Suppressor macrophage treated with lipopolysaccharide for 4 hours (primary cell): ENCODE measurements at regions not wholly inside any gene's neighbourhood (a gene's known extent, or its start where the extent isn't known, plus 50 kb on each side); places are given as distances from the start of the nearest gene placed in this dataset.

ENCODE experiments used
- DNase-seq: peaks from one replicate; pipeline ENCODE4 v3.0.0-alpha.2; 2020

DNA sequence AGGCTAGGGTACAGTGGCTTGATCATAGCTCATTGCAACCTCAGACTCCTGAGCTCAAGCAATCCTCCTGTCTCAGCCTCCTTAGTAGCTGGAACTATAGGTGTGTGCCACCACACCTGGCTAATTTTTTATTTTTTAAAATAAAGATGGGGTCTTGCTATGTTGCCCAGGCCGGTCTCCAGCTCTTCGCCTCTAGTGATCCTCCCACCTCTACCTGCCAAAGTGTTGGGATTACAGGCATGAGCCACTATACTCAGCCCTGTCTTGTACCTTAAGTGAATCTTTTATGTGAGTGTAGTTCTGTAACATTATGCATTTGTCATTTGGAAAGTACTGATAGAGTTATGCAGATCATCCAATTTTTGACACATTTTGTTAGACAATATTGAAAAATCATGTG, 66.9 kb upstream of the C15orf39 start:
- no peak for DNase-seq

DNA sequence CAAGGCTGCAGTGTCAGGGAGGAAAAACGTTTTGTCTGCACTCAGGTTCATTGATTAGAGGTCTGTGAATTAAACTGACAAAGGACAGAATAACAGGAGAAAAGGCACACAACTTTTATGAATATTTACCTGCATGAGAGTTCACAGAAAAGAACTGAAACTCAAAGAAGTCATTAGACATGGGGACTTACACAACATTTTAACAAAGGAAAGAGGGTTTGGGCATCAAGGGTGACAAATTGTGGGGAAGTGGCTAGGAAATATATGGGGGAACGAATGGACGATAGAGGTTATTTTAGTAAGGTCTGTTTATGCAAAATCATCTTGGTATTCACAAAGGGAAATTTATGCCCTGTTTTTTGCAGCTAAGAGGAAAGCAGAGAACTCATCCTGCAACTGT, 65.6 kb upstream of the C15orf39 start:
- DNase-seq: no peak

GRCh38 chr15:75136758-75137157, 64.9 kb upstream of the C15orf39 start:
- no peak for DNase-seq

DNA sequence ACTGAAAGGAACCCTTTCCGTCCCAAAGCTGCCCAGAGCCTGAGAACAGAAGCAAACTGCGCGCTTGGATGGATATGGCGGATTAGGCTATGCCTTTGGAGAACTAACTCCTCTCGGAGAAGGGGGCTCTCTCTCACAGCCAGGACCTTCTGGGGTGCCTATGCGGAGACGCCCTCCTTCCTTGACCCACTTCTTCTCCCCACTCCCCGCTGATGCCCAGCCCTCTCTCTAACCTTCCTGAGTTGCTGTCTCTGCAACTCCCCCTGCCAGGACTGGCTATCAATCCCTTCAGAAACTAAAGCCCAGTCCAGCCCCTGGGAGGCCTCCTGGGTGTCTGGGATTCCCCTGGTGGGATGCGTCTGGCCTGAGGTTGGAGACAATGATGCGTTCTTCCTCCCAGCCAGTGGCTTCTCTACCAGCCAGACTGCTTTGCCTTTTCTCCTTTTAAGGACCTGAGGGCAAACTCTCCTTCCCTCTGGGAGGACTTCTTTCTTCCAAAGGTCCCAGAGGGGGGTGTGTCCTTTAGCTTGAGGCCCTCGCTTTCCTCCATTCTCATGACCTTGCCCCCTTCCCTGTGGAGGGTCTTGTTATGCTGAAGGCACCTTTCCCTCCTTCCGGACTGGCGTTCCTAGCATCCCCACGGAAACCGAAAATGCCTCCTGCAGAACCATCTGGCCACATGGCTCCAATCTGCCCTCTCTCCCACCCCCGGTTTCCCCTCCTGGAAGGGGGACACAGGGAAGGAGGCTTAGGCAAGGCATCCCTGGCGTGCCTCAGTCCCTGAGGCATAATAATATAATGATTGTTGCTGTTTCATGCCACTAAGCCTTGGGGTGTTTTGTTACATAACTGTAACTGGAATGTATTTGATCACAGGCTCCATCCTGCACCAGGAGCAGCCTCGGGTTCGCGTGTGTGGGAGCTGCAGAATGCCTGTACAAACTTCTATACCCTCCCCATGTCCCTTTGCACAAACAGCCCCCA, 63.4 kb upstream of the C15orf39 start:
- peak; percentile 59 for DNase-seq

DNA sequence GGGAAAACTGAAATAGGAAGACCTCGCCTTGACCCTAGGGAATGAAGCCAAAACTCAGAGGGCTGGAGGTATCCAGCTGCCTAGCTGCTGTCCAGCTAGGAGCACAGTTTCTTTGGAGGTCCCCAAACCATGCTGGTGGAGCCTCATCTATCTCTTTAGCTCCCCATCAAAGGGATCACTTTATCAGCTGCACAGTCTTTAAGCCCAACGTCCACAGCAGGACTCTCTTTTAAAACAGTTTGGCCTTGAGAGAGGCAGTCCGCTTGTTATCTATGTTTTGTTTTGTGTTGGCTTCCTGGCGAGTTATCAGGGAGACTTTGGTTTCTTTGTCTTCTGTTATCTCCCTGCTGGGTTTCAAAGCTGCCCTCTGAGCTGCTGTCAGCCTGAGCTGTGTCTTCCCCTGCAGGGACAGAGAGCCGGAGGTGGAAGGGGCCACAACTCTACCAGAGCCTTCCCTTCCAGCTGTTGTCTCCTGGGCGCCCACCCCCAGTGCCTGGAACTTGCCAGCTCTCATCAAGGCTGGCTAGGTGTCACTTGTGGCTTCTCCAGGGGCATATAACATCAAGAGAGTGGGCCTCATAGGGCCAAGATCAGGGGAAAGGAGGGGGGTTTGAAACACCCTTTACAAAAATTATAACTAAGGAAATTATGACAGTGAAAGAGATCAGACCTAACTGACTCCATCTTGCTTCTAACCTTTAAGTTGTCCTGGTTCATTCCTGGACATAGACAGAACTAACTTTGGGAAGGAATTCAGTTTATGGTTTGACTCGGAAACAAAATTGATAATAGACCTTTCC, 61.4 kb upstream of the C15orf39 start:
- no peak for DNase-seq

GRCh38 chr15:75142499-75142898, 59.2 kb upstream of the C15orf39 start:
- no peak for DNase-seq

GRCh38 chr15:75143738-75144334, 57.8 kb upstream of the C15orf39 start:
- no peak for DNase-seq

DNA sequence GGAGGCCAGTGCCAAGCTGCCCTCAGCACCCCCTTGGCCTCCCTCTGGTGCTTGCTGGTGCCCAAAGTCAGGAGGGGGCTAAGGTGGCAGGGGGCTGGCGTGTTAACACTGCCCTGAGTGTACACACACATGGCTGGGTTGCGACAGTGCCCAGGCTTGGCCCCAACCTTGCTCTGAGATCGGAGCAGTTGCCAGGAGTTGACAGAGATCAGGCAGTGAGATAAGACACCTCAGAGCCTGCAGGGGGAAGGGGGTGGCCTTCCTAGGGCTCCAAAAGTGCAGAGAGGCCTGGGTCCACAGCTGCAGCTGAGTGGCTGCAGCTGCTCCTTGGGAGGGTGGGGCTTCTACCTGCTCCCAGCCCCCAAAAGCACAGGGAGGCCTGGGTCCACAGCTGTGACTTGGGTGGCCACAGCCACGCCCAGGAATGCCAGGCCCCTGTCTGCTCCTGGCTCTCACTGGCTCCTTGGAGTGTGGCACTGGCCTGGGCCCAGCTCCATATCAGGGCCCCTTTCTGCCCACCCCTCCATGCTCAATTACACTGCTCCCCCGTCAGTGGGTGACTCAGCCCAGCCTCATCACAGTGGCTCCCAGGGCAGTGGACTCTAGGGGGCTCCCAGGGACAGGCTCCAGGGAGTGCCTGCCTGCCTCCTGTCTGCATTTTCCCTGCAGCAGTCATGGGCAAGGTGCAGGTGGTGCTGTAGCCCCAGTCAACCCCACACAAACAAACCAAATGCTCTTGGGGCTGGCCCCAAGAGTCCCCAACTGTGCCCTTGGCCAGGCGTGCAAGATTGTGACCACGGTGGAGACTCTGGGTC, 56.4 kb upstream of the C15orf39 start:
- DNase-seq: no peak

DNA sequence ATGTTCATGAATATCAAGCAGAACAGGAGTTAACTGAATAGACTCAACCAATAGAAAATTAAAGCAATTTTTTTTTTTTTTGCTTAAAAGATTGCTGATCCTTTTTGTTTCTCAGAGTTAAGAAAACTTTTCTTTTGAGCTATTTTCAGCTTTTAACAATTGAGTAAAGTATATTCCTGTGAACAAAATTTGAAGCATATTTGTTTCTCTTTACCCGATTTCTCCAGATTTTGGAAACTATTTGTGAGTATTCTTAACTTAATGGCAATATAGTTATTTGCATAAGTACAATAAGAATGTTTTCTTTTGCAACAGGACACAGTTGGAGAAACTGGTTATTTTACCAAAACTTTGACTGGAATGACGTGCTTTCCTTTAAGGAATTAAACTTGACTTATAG, 53.4 kb upstream of the C15orf39 start:
- no peak for DNase-seq

DNA sequence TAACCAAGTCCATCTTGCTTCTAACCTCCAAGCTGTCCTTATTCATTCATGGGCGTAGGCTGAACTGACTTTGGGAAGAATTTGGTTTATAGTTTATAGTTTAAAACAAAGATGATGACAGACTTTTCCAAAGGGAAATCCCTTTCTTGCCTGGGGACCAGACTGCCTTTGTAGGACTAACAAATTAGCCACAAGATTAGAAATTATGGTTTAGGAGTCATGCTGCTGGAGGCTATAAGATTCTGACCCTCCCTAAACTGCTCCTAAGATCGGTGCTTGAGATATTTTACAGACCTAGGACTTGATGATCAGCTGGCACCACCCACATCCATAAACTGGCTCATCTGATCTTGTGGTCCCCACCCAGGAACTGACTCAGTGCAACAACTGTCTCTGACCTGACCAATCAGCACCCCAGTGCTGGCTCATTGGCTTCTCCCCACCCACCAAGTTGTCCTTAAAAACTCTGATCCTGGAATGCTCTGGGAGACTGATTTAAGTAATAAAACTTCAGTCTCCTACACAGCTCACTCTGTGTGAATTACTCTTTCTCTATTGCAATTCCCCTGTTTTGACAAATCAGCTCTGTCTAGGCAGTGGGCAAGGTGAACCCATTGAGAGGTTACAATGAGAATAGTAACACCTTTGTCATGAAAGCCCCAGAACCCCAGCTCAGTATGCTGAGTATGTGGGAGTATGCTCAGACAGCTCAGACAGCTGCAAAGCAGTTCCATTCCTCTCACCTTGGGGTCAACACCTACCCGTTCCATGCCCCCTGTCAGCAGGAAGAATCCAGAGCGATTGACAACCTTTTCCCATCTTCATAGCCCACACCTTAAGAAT, 51.6 kb upstream of the C15orf39 start:
- peak; percentile 76 for DNase-seq

GRCh38 chr15:75151214-75152128, 50.2 kb upstream of the C15orf39 start:
- DNase-seq: no peak
